ENCODE measurements at regions not wholly inside any gene's neighbourhood (a gene's known extent, or its start where the extent isn't known, plus 50 kb on each side); places are given as distances from the start of the nearest gene placed in this dataset.

GRCh38 chr5:56340196-56340980, 107.3 kb upstream of the ANKRD55 start:
- DNase-seq = no peak

- no peak for DNase-seq
These were observed 106.6 kb upstream of the ANKRD55 start for GRCh38 chr5:56339732-56340131.

- DNase-seq = no peak
These were observed 104.7 kb upstream of the ANKRD55 start for GRCh38 chr5:56337715-56338319.

GRCh38 chr5:56335212-56335611, 102.1 kb upstream of the ANKRD55 start:
- DNase-seq = no peak

- DNase-seq = no peak
These were observed 97.7 kb upstream of the ANKRD55 start for GRCh38 chr5:56330806-56331205.

- no peak for DNase-seq
These were observed 97.0 kb upstream of the ANKRD55 start for GRCh38 chr5:56330167-56330566.

- no peak for DNase-seq
These were observed 96.5 kb upstream of the ANKRD55 start for GRCh38 chr5:56329652-56330051.

GRCh38 chr5:56328753-56329560, 95.8 kb upstream of the ANKRD55 start:
- no peak for DNase-seq

GRCh38 chr5:56327809-56328208, 94.7 kb upstream of the ANKRD55 start:
- DNase-seq = no peak

- no peak for DNase-seq
These were observed 93.6 kb upstream of the ANKRD55 start for GRCh38 chr5:56326770-56327169.

GRCh38 chr5:56326116-56326515, 93.0 kb upstream of the ANKRD55 start:
- DNase-seq = no peak

- DNase-seq = no peak
These were observed 91.9 kb upstream of the ANKRD55 start for GRCh38 chr5:56325039-56325438.

GRCh38 chr5:56323505-56323904, 90.4 kb upstream of the ANKRD55 start:
- no peak for DNase-seq

- DNase-seq = no peak
These were observed 89.5 kb upstream of the ANKRD55 start for GRCh38 chr5:56322592-56322991.

- DNase-seq = no peak
These were observed 88.2 kb upstream of the ANKRD55 start for GRCh38 chr5:56321236-56321881.

GRCh38 chr5:56320686-56321085, 87.6 kb upstream of the ANKRD55 start:
- DNase-seq = no peak

- peak; percentile 66 for DNase-seq
These were observed 86.5 kb upstream of the ANKRD55 start for GRCh38 chr5:56319526-56320181.

GRCh38 chr5:56317923-56318561, 84.9 kb upstream of the ANKRD55 start:
- no peak for DNase-seq

- DNase-seq = no peak
These were observed 83.3 kb upstream of the ANKRD55 start for GRCh38 chr5:56316299-56316994.

GRCh38 chr5:56314529-56314928, 81.4 kb upstream of the ANKRD55 start:
- DNase-seq = no peak

- DNase-seq = no peak
These were observed 80.5 kb upstream of the ANKRD55 start for GRCh38 chr5:56313596-56313995.

Measured in NCI-H345 (cell line).